SK-N-SH treated with all-trans-retinoic acid at 6 μM for 48 hours (cell line): ENCODE measurements at regions not wholly inside any gene's neighbourhood (a gene's known extent, or its start where the extent isn't known, plus 50 kb on each side); places are given as distances from the start of the nearest gene placed in this dataset.

Experiments used
- ATAC-seq: fragments of 200-7000 bp; cut with Tn5 transposase; 3 replicates; pipeline ENCODE4 v1.9.1; 2020; ENCODE audit warnings: mild to moderate bottlenecking, moderate library complexity
- ARNTL ChIP-seq: fragments of 450-650 bp; formaldehyde crosslinking; IDR thresholded peaks from 2 replicates; pipeline ENCODE4 v1.5.0; 2020; ENCODE audit warnings: low read depth, mild to moderate bottlenecking, moderate library complexity, borderline replicate concordance
- BACH2 ChIP-seq: fragments of 250-450 bp; sonication (Bioruptor Pico); IDR thresholded peaks from 2 replicates; pipeline ENCODE4 v1.9.0; 2021; ENCODE audit warnings: mild to moderate bottlenecking, borderline replicate concordance
- CSDC2 ChIP-seq: fragments of 250-450 bp; sonication (Bioruptor Pico); IDR thresholded peaks from 2 replicates; pipeline ENCODE4 v1.5.0; 2020; ENCODE audit warnings: mild to moderate bottlenecking, moderate library complexity
- CSRNP3 ChIP-seq: fragments of 250-450 bp; sonication (Bioruptor Pico); IDR thresholded peaks from 2 replicates; pipeline ENCODE4 v1.5.1; 2021; ENCODE audit warnings: mild to moderate bottlenecking, moderate library complexity
- ESRRG ChIP-seq: fragments of 250-450 bp; sonication (Bioruptor Pico); IDR thresholded peaks from 2 replicates; pipeline ENCODE4 v1.6.1; 2021; ENCODE audit warnings: mild to moderate bottlenecking
- GLIS3 ChIP-seq: fragments of 250-450 bp; sonication (Bioruptor Pico); IDR thresholded peaks from 2 replicates; pipeline ENCODE4 v1.5.0; 2020; ENCODE audit warnings: mild to moderate bottlenecking, moderate library complexity
- ISL1 ChIP-seq: fragments of 250-450 bp; sonication (Bioruptor Pico); IDR thresholded peaks from 2 replicates; pipeline ENCODE4 v2.1.2; 2022; ENCODE audit warnings: mild to moderate bottlenecking, moderate library complexity
- OSR1 ChIP-seq: fragments of 250-450 bp; sonication (Bioruptor Pico); IDR thresholded peaks from 2 replicates; pipeline ENCODE4 v1.8.0; 2022; ENCODE audit warnings: moderate library complexity, mild to moderate bottlenecking, inconsistent platforms
- PATZ1 ChIP-seq: fragments of 250-450 bp; sonication (Bioruptor Pico); IDR thresholded peaks from 2 replicates; pipeline ENCODE4 v1.8.0; 2020; ENCODE audit warnings: mild to moderate bottlenecking, moderate library complexity, borderline replicate concordance
- POU6F1 ChIP-seq: fragments of 250-450 bp; sonication (Bioruptor Pico); IDR thresholded peaks from 2 replicates; pipeline ENCODE4 v1.8.0; 2021; ENCODE audit warnings: low read depth, mild to moderate bottlenecking, moderate library complexity, borderline replicate concordance
- PPARA ChIP-seq: fragments of 250-450 bp; sonication (Bioruptor Pico); IDR thresholded peaks from 2 replicates; pipeline ENCODE4 v1.5.0; 2020; ENCODE audit warnings: mild to moderate bottlenecking, borderline replicate concordance
- RARB ChIP-seq: fragments of 250-450 bp; sonication (Bioruptor Pico); IDR thresholded peaks from 2 replicates; pipeline ENCODE4 v1.8.0; 2021; ENCODE audit warnings: mild to moderate bottlenecking, moderate library complexity
- SNAI2 ChIP-seq: fragments of 250-450 bp; sonication (Bioruptor Pico); IDR thresholded peaks from 2 replicates; pipeline ENCODE4 v1.5.0; 2020; ENCODE audit warnings: mild to moderate bottlenecking, moderate library complexity
- TCF4 ChIP-seq: fragments of 250-450 bp; sonication (Bioruptor Pico); IDR thresholded peaks from 2 replicates; pipeline ENCODE4 v1.8.0; 2021; ENCODE audit warnings: mild to moderate bottlenecking, moderate library complexity, borderline replicate concordance
- ZC3H10 ChIP-seq: fragments of 250-450 bp; sonication (Bioruptor Pico); IDR thresholded peaks from 2 replicates; pipeline ENCODE4 v1.5.1; 2021; ENCODE audit warnings: mild to moderate bottlenecking, moderate library complexity
- ZFP3 ChIP-seq: fragments of 250-450 bp; sonication (Bioruptor Pico); IDR thresholded peaks from 2 replicates; pipeline ENCODE4 v1.5.0; 2020; ENCODE audit warnings: mild to moderate bottlenecking, moderate library complexity
- ZFP30 ChIP-seq: fragments of 450-650 bp; formaldehyde crosslinking; IDR thresholded peaks from 2 replicates; pipeline ENCODE4 v1.5.0; 2022; ENCODE audit warnings: mild to moderate bottlenecking, moderate library complexity
- ZNF565 ChIP-seq: fragments of 450-650 bp; formaldehyde crosslinking; conservative IDR thresholded peaks from 2 replicates; pipeline ENCODE4 v1.5.0; 2020; ENCODE audit warnings: low read depth, mild to moderate bottlenecking, moderate library complexity
- TF ChIP-seq, protein P1 (sequence below): fragments of 250-450 bp; sonication (Bioruptor Pico); IDR thresholded peaks from 2 replicates; pipeline ENCODE4 v1.5.1; 2020; ENCODE audit warnings: low read depth, mild to moderate bottlenecking, moderate library complexity

DNA sequence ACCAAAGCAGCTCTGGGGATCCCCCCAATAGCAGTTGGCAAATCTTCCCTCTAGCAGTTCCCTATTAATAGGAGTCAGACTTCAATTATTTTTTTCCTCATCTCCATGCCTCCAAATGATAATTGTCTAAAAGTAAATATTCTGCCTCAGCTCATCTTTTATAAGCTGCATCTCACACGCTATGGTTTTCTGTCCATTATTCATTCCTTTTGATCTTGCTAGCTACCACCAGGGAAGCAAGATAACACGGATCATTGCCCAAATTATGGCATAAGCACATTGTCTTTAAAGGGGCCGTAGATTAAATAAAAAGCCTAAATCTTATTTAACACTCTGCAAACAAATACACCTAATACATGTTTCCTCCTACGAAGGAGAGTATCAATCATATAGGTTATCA lies 670.8 kb upstream of the FLRT2 start (continued):
- TF ChIP-seq PATZ1 (CRISPR knock-in tag) (no peak), ESRRG (CRISPR knock-in tag) (no peak), TCF4 (CRISPR knock-in tag) (no peak), ZFP3 (CRISPR knock-in tag) (no peak), CSDC2 (CRISPR knock-in tag) (no peak), OSR1 (CRISPR knock-in tag) (no peak), ZFP30 (no peak), PPARA (no peak), ZC3H10 (CRISPR knock-in tag) (no peak), SNAI2 (CRISPR knock-in tag) (no peak), GLIS3 (CRISPR knock-in tag) (no peak), POU6F1 (no peak)

DNA sequence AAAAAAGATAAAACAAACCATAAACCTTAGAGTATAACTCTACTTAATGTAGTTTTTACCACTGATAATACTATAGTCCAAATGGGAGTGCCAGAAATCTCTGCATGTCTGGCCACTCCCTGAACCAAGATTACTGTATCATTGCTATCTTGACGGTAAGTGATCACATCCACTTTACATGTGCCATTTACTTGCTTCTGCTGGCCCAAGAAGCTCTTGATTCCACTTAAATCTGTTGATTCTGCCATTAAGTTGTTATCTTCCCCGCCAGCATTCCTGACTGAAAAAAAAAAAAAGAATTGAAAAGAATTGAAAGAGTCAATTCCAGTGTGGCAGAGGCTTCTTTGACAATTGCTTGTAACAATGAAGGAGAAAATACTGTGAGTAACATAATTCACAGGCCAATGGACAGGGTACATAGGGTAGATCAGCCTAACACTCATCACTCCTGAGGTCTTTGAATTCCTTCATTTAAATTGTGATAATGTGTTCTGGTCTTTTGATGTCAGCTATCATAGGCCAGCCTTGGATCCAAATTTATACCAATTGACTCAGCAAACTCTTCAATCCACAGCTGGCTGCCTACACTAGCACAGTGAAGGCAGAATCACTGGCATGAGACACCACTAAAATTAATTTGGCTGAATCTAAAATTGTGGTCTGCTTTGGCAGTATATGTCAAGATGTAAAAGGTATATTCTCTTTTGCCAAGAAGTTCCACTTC lies 665.2 kb upstream of the FLRT2 start:
- no peak for ATAC-seq
- no peak for TF ChIP-seq ZNF565 (CRISPR knock-in tag)
- TF ChIP-seq ISL1 (CRISPR knock-in tag) = no peak
- TF ChIP-seq PATZ1 (CRISPR knock-in tag) = no peak
- TF ChIP-seq ZFP3 (CRISPR knock-in tag) = no peak
- TF ChIP-seq BACH2 (CRISPR knock-in tag) = no peak
- TF ChIP-seq ZFP30 = no peak
- TF ChIP-seq CSRNP3 (CRISPR knock-in tag) = no peak

- TF ChIP-seq ARNTL (CRISPR knock-in tag) (no peak), ZFP3 (CRISPR knock-in tag) (no peak), ISL1 (CRISPR knock-in tag) (no peak), RARB (CRISPR knock-in tag) (no peak), ZFP30 (no peak), ZC3H10 (CRISPR knock-in tag) (no peak)
- TF ChIP-seq, protein P1, sequence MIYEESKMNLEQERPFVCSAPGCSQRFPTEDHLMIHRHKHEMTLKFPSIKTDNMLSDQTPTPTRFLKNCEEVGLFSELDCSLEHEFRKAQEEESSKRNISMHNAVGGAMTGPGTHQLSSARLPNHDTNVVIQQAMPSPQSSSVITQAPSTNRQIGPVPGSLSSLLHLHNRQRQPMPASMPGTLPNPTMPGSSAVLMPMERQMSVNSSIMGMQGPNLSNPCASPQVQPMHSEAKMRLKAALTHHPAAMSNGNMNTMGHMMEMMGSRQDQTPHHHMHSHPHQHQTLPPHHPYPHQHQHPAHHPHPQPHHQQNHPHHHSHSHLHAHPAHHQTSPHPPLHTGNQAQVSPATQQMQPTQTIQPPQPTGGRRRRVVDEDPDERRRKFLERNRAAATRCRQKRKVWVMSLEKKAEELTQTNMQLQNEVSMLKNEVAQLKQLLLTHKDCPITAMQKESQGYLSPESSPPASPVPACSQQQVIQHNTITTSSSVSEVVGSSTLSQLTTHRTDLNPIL (CRISPR knock-in tag) = no peak
- ATAC-seq = no peak
Measured at GRCh38 chr14:84871734-84872133, 658.2 kb upstream of the FLRT2 start.

- TF ChIP-seq ZFP30 = no peak
- TF ChIP-seq OSR1 (CRISPR knock-in tag) = no peak
- TF ChIP-seq ESRRG (CRISPR knock-in tag) = no peak
- no peak for TF ChIP-seq ZFP3 (CRISPR knock-in tag)
- no peak for TF ChIP-seq ISL1 (CRISPR knock-in tag)
- TF ChIP-seq TCF4 (CRISPR knock-in tag) = no peak
- TF ChIP-seq, protein P1 (CRISPR knock-in tag) = no peak
- TF ChIP-seq ARNTL (CRISPR knock-in tag) = no peak
- ATAC-seq = no peak
Measured at GRCh38 chr14:84874436-84874835, 655.5 kb upstream of the FLRT2 start.
